GM21825 (cell line): ENCODE measurements at regions not wholly inside any gene's neighbourhood (a gene's known extent, or its start where the extent isn't known, plus 50 kb on each side); places are given as distances from the start of the nearest gene placed in this dataset.

Experiments used
- ATAC-seq: cut with Tn5 transposase; IDR thresholded peaks from one replicate; pipeline ENCODE4 v1.9.1; 2021; ENCODE audit warnings: mild to moderate bottlenecking, moderate library complexity; ENCODE audit not compliant: unreplicated experiment

DNA sequence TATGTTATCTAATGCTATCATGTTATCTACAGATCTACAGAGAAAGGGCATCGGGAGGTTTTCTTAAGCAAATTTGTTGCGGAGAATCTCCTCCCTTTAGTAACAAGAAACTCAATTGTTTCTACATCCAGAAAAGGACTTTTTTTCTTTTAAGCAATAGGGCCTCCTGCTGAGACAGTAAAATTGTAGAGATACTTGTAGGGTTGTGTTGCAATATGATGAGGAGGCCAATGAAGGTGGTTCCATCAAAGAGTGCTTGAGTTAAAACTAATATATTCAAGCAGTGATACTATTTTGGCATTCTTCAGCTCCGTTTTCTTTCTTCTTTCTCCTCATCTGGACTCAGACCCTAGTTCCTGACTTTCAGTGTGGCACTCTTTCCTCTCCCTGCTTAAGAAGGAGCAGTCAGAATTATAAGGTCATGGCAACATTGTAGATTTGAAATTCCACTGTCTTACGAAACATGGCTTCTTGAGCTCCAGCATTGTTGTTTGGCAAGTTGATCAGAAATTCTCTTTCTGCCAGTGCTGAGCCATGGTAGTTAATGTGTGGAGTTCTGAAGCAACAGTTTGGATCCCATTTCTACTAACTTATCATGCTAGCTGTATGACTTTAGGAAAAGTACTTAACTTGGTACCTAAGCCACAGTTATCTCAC is 202.0 kb upstream of the SLC14A2 start:
- no peak for ATAC-seq

DNA sequence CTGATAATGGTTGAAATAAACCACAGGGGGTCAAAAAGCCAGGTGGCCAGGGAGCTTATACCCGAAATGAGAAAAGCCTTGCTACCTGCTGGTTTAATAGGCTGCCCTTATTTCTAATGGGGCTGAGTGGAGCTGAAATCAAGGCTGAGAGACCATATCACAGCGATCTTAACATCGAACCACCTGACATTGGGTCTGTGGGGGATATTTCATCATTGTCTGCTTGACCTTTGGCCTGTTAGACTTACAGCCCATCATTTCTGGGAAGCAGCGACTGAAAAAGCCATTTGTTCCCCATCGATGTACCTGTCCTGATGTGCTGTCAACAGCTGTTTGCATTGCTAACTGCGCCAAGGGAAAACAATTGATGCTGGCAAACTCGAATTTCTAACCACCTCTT is 199.7 kb upstream of the SLC14A2 start:
- no peak for ATAC-seq

- ATAC-seq, result no peak
Measured at GRCh38 chr18:45416168-45416567, 199.1 kb upstream of the SLC14A2 start.

DNA sequence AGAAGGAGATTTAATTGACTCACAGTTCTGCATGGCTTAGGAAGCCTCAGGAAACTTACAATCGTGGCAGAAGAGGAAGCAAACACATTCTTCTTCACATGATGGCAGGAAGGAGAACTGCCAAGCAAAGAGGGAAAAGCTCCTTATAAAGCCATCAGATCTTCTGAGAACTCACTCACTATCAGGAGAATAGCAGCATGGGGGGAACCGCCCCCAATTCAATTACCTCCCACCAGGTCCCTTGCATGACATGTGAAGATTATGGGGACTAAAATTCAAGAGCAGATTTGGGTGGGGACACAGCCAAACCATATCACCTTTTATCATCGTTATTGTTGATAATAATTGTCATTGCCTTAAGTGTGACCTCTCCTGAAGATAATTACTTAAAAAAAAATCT is 197.9 kb upstream of the SLC14A2 start:
- ATAC-seq, result no peak

DNA sequence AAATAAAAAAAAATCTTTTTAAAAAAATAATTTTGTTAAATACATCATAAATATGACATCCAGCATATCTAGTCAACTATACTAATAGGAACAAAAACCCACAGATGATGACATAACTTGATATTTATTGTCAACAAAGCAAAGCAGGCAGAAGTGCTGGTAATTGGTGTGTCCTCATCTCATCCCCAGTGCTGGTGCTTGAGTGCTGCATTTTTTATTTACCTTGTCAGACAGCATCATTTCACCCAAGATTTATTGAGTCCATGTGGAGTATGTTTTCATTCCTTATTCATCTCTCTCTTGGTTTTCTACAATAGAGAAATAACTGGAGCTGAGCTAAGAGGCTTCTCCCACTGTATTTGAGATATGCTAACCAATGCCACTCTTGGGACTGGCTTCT is 191.6 kb upstream of the SLC14A2 start:
- ATAC-seq, result no peak

- no peak for ATAC-seq
Measured at GRCh38 chr18:45430041-45430440, 185.2 kb upstream of the SLC14A2 start.

- no peak for ATAC-seq
Measured at GRCh38 chr18:45435810-45436209, 179.5 kb upstream of the SLC14A2 start.

DNA sequence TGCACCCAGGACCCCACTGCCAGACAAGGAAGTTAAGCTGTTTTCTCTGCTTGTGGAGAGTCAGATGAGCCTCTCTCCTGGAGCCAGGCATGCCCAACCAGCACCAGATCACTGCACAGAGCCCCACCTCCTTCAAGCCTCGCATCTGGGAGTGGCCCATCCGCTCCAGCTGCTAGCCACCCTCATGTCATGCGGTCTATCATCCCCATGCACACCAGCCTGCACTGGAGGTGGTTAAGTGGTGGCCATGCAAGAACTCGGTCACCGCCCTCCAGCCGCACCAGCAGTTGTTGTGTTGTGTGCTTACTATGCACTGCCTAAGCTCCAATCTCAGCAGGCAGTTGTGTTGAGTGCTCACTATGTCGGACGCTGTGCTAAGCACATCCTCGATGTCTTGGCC is 177.9 kb upstream of the SLC14A2 start:
- ATAC-seq, result no peak

DNA sequence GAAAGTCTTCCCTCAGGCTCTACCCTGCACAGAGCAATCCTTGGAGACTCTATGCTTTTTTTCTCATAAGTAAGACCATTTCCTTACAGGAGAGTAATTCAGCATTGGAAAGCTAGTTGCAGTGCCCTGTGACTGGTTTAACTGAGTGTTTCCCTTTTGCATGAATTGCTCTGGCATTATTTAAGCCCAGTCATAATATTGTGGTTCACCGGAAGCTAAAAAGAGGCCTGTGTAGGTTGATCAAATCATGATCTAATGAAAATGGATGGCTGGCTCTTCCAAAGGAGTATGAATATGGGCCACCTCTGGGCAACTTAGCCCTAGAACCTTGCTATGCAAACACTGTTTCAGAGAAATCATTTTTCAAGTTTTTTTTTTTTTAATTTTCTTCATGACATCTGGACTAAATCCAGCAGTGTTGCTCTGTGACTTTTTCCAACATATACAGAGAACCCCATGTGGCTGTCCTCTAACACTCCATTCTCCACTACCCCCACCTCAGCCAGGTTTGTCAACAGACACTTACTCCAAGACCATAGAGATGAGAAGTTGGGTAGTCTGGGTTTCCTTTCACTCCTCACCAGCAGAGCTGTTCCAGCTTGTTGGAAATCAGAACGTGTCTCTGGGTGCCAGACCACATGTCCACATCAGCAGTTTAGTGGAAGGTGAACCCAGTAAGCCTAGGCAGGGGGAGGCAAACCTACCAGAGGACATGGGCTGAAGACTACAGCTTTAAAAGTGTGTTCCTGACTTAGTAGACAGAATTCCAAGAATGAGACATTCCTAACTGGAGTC is 175.2 kb upstream of the SLC14A2 start:
- no peak for ATAC-seq

DNA sequence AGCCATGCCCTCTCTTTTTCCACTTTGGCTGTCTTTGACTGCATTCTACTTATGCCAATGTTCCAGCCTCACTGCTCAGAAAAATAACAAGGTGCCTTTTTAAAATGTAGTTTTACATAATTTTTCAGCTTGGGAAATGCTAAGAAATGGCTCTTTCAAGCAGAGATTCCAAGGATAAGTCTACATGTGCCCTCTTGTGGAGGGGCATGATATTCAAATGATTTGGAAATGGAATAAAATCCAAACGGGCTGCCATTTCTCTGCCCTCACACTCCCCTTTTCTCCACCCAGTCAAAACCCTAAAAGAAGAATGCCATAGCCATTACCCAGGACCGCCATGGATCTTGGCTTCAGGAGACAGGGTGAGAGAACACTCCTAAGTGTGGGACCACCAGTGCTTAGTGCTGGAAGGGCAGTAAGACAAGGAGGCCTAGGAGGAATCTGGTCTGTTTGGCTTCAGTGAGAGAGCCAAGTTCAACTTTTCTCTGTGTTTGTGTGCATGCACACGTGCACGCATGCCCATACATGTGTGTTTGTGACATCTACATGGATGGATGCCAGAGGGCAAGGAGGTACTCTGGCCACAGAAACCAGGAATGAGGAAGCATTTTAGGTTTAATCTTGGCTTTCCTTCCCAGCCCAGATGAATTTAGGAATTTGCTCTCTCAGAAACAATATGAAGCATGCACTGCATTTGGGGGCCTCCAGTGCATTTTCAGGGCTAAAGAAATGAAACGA is 174.0 kb upstream of the SLC14A2 start:
- ATAC-seq, result no peak

- no peak for ATAC-seq
Measured at GRCh38 chr18:45444040-45444439, 171.2 kb upstream of the SLC14A2 start.

GRCh38 chr18:45447355-45448265 is 167.7 kb upstream of the SLC14A2 start:
- no peak for ATAC-seq

DNA sequence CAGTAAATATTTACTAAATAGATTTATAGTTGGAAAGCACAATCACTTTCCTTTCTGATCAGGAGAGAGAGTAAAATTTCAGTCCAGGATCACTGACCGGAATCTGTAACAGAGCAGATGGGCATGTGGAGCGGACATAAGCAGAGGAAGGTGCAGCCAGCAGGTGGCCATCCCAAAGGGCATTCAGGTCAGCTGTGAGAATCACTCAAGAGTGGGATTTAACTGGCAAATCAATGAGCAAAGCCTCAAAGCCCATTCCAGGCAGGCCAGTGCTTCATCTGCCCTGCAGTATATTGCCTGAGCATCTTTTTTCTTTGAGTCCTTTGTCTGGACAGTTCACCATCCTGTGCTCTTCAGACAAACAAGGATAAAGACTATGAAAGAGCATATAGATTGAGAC is 166.4 kb upstream of the SLC14A2 start:
- no peak for ATAC-seq

- no peak for ATAC-seq
Measured at GRCh38 chr18:45449418-45450227, 165.7 kb upstream of the SLC14A2 start.

DNA sequence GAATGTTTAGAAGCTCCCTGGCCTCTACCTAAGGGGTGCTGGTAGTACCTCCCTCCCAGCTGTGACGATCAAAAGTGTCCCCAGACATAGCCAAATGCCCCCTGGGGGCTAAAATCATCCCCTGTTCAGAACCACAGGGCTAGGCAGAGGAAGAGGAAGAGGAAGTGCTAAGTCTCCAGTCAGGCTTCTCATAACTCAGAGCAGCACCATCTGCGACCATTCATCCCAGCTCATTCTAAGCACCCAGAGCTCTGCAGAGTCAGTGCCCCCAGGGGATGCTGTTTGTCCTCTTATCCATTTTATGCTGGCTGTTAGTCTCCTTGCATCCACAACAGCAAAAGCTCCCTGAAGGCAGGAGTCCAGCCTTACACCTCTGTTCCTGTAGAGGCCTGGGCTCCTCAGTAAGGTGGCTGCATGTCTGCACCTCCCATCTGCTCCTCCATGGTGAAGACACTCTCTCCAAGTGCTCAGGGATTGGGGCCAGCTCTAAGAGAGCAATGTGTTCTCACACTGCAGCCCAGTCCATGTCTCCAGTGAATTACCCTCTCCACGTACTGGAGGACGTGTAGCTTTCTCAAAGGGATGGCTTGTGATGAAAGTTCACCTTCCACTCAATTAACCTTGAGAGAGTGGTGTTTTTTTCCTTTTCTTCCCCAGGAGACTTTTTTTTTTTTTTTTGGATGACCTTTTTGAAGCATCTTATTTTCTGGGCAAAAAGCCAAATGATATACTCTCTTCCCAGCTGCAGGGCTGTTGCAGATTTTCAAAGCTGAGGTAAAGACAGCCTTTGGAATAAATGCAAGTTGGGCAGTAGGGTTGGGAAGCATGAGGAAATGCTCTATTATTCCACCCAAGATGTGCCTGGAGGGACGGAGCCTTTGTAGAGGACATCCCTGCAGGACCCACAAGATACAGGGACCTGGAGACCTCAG is 158.9 kb upstream of the SLC14A2 start:
- ATAC-seq, result no peak

GRCh38 chr18:45458033-45458432 is 157.2 kb upstream of the SLC14A2 start:
- no peak for ATAC-seq

DNA sequence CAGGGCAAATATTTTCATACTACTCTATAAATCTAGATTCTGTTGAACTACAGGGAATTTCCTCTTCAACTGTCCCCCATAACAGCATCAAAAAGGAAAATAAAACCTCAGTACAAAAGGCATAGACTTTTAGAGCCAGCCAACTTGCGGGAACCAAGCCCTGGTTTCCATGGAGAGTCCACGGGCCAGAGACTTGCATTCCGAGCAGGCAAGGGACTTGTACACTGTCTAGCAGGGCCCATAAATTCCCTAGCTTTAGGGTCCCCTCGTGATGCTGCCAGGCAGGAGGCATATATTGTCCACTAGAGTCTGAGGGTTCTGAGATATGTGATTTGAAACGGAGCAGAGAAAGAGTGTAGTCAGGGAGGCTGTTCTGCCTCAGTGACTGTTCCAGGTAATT is 153.1 kb upstream of the SLC14A2 start:
- no peak for ATAC-seq

- no peak for ATAC-seq
Measured at GRCh38 chr18:45463451-45463850, 151.8 kb upstream of the SLC14A2 start.

DNA sequence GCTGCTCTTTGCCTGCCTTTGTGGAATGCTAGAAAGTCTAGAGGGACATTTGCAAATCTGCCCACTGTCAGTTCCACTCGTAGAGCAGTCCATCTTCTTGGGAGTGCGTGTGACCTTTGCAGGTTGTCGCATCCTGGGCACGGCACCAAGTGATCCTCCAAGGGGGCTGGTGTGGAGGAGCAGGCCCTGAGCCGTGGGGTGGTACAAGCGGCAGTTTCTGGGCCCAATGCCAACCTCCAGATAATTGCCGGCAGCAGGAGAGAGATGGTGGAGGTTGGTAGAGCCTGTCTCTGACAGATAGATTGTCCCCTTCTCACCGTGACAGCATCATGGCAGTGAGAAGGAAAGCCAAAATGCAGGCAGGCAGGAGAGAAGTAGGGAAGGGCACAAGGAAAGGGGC is 150.7 kb upstream of the SLC14A2 start:
- ATAC-seq, result no peak
